ENCODE measurements at regions not wholly inside any gene's neighbourhood (a gene's known extent, or its start where the extent isn't known, plus 50 kb on each side); places are given as distances from the start of the nearest gene placed in this dataset.

DNA sequence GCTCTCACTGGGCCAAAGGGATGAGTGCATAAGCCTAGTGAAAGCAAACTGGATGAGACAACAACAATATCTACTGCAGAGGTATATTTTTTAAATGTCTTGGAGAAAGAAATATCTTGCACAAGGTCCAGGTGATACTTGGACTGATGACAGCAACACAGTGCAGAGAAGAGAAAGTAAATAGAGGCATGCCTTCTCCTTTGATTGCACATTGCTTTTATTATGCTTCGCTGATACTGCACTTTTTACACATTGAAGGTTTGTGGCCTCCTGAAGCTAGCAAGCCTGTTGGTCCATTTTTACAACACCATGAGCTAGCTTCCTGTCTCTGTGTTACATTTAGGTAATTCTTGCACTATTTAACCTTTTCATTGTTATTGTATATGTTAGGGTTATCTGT, 189.0 kb upstream of the NDST3 start:
- Histone ChIP-seq H3K27ac (ENCODE audit: poor library complexity, severe bottlenecking) (no peak overlapping the region), H3K4me1 (ENCODE audit: insufficient read depth, poor library complexity, severe bottlenecking) (no peaks in the 10 kb centered on the region), H3K27me3 (ENCODE audit: insufficient read depth, poor library complexity, severe bottlenecking) (no peaks in the 10 kb centered on the region), H3K36me3 (ENCODE audit: low read depth) (no peaks in the 10 kb centered on the region), H3K4me3 (ENCODE audit: severe bottlenecking) (no peak overlapping the region), H3K9me3 (ENCODE audit: severe bottlenecking) (no peaks in the 10 kb centered on the region)
- DNase-seq (ENCODE audit: low spot score) (no peak), ATAC-seq (ENCODE audit: low read depth) (no peak)
- TF ChIP-seq, protein P1, sequence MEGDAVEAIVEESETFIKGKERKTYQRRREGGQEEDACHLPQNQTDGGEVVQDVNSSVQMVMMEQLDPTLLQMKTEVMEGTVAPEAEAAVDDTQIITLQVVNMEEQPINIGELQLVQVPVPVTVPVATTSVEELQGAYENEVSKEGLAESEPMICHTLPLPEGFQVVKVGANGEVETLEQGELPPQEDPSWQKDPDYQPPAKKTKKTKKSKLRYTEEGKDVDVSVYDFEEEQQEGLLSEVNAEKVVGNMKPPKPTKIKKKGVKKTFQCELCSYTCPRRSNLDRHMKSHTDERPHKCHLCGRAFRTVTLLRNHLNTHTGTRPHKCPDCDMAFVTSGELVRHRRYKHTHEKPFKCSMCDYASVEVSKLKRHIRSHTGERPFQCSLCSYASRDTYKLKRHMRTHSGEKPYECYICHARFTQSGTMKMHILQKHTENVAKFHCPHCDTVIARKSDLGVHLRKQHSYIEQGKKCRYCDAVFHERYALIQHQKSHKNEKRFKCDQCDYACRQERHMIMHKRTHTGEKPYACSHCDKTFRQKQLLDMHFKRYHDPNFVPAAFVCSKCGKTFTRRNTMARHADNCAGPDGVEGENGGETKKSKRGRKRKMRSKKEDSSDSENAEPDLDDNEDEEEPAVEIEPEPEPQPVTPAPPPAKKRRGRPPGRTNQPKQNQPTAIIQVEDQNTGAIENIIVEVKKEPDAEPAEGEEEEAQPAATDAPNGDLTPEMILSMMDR (IDR thresholded peaks at IDR 0.05; ENCODE audit: poor library complexity, severe bottlenecking), result no peak

DNA sequence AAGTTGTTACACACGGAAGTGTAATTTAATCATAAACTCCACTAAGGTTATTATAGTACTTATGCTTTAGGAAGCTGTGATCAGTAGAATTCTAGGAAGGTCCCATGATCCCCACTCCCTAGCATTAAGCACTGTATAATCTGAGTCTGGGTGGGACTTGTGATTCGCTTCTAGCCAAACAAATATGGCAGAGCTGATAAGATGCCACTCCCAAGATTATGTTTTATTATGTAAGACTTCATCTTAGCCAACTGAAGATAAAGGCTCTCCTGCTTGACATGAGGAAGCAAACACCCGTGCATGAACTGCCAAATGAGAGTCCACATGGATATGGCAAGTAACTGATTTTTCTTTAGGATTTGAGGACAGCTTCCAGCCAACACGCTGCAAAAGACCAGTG, 186.4 kb upstream of the NDST3 start:
- ATAC-seq (ENCODE audit: low read depth), result no peak
- Histone ChIP-seq H3K36me3 (ENCODE audit: low read depth) (no peaks in the 10 kb centered on the region), H3K4me3 (ENCODE audit: severe bottlenecking) (no peak overlapping the region), H3K27me3 (ENCODE audit: insufficient read depth, poor library complexity, severe bottlenecking) (no peaks in the 10 kb centered on the region), H3K9me3 (ENCODE audit: severe bottlenecking) (no peaks in the 10 kb centered on the region), H3K4me1 (ENCODE audit: insufficient read depth, poor library complexity, severe bottlenecking) (no peaks in the 10 kb centered on the region), H3K27ac (ENCODE audit: poor library complexity, severe bottlenecking) (no peak overlapping the region)
- TF ChIP-seq, protein P1 (IDR thresholded peaks at IDR 0.05; ENCODE audit: poor library complexity, severe bottlenecking), result no peak
- DNase-seq (ENCODE audit: low spot score), result no peak

DNA sequence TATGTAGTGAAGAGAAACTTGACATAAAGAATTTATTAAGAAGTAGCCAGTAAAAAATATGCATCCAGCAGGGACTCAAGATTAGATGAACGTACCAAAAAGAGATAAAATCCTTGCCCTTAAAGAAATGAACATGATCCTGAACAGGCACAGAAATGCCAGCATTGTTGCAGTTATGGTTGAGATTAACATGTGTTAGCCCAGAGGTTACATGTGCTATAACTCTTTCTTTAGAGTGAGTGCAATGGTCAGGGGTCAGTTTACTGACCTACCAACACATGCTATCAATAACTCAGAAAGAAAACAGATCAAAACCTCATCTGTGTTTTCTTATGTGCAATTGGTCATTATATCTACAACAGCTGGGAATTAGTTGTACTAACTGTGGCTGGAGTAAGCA, 166.1 kb upstream of the NDST3 start:
- no peaks in the 10 kb centered on the region for H3K27me3 ChIP-seq (ENCODE audit: insufficient read depth, poor library complexity, severe bottlenecking)
- peaks cover 8% of the 10 kb centered on the region for H3K4me1 ChIP-seq (ENCODE audit: insufficient read depth, poor library complexity, severe bottlenecking)
- no peaks in the 10 kb centered on the region for H3K36me3 ChIP-seq (ENCODE audit: low read depth)
- no peaks in the 10 kb centered on the region for H3K9me3 ChIP-seq (ENCODE audit: severe bottlenecking)
- H3K4me3 ChIP-seq (ENCODE audit: severe bottlenecking), result no peak overlapping the region
- no peak overlapping the region for H3K27ac ChIP-seq (ENCODE audit: poor library complexity, severe bottlenecking)
- ATAC-seq (ENCODE audit: low read depth), result no peak
- no peak for DNase-seq (ENCODE audit: low spot score)
- TF ChIP-seq, protein P1 (IDR thresholded peaks at IDR 0.05; ENCODE audit: poor library complexity, severe bottlenecking), result no peak

DNA sequence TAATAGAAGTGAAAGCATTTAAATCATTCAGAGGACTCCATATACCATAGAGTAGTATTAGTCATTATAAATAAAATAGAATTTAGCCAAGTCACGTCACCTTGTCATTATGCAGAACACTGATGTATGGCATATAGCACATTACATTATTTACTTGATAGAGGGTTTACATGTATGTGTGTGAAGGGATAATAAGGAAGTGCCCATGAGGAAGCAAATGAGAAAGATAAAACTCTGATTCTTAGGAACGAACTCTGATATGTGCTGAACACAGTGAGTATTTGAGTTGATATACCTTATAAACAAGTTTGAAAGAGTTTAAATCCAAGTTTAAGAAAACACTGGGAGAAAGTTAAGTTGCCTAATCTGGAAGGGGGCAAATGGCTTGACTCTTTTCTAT, 160.5 kb upstream of the NDST3 start:
- Histone ChIP-seq H3K27ac (ENCODE audit: poor library complexity, severe bottlenecking) (no peak overlapping the region), H3K4me3 (ENCODE audit: severe bottlenecking) (no peak overlapping the region), H3K27me3 (ENCODE audit: insufficient read depth, poor library complexity, severe bottlenecking) (no peaks in the 10 kb centered on the region), H3K36me3 (ENCODE audit: low read depth) (no peaks in the 10 kb centered on the region), H3K9me3 (ENCODE audit: severe bottlenecking) (no peaks in the 10 kb centered on the region), H3K4me1 (ENCODE audit: insufficient read depth, poor library complexity, severe bottlenecking) (no peaks in the 10 kb centered on the region)
- ATAC-seq (ENCODE audit: low read depth) (no peak), DNase-seq (ENCODE audit: low spot score) (no peak)
- TF ChIP-seq, protein P1 (IDR thresholded peaks at IDR 0.05; ENCODE audit: poor library complexity, severe bottlenecking), result no peak

DNA sequence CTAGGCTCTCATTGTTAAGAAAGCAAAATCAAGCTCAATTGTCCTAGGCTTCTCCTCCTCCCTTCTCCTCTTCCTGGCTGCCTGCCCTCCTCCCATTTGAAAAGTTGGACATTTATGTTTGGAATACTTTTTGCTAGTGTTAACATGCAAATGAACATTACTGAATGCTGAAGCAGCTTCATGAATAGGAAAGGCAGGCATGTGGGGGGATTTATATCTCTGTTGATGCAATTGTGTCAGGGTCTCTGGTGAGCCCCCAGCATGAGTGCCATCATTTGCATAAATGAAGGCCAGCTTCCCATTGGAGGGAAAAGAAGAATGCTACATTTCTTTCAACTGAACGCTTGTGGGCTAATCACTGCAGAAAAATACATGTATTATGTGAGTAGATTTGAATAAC, 160.1 kb upstream of the NDST3 start:
- DNase-seq (ENCODE audit: low spot score), result no peak
- no peaks in the 10 kb centered on the region for H3K4me1 ChIP-seq (ENCODE audit: insufficient read depth, poor library complexity, severe bottlenecking)

More for the DNA sequence above, 160.1 kb upstream of the NDST3 start:
- H3K27ac ChIP-seq (ENCODE audit: poor library complexity, severe bottlenecking), result no peak overlapping the region
- H3K27me3 ChIP-seq (ENCODE audit: insufficient read depth, poor library complexity, severe bottlenecking), result no peaks in the 10 kb centered on the region
- TF ChIP-seq, protein P1 (IDR thresholded peaks at IDR 0.05; ENCODE audit: poor library complexity, severe bottlenecking), result no peak
- ATAC-seq (ENCODE audit: low read depth), result no peak
- H3K36me3 ChIP-seq (ENCODE audit: low read depth), result no peaks in the 10 kb centered on the region
- H3K9me3 ChIP-seq (ENCODE audit: severe bottlenecking), result no peaks in the 10 kb centered on the region
- H3K4me3 ChIP-seq (ENCODE audit: severe bottlenecking), result no peak overlapping the region
